Smooth muscle cell (in vitro differentiated cells): ENCODE measurements at regions not wholly inside any gene's neighbourhood (a gene's known extent, or its start where the extent isn't known, plus 50 kb on each side); places are given as distances from the start of the nearest gene placed in this dataset.
A peak's percentile ranks its signal among the peaks of the same experiment; 100 is the strongest.

Experiments used
- DNase-seq: peaks from one replicate; lab custom pipeline; 2025; ENCODE audit not compliant: unreplicated experiment; lab: John Stamatoyannopoulos, UW
- H2AFZ ChIP-seq: fragments of 200-600 bp; sonication (generic); 2 replicates; pipeline ENCODE4 v1.6.0; 2016; ENCODE audit warnings: antibody characterized with exemption, low read depth, mild to moderate bottlenecking
- H3F3A ChIP-seq: fragments of 200-600 bp; sonication (generic); 2 replicates; pipeline ENCODE4 v1.6.0; 2017; ENCODE audit warnings: antibody characterized with exemption, low read depth
- H3K27ac ChIP-seq: fragments of 200-600 bp; sonication (generic); 2 replicates; pipeline ENCODE4 v1.5.1; 2016; ENCODE audit warnings: low read depth, mild to moderate bottlenecking
- H3K27me3 ChIP-seq: fragments of 200-600 bp; sonication (generic); 2 replicates; pipeline ENCODE4 v1.6.1; 2016; ENCODE audit warnings: low read depth, mild to moderate bottlenecking
- H3K36me3 ChIP-seq: fragments of 200-600 bp; sonication (generic); 2 replicates; pipeline ENCODE4 v1.5.1; 2016; ENCODE audit warnings: low read depth
- H3K4me1 ChIP-seq: fragments of 200-600 bp; sonication (generic); 2 replicates; pipeline ENCODE4 v1.5.1; 2016; ENCODE audit warnings: low read depth
- H3K4me2 ChIP-seq: fragments of 200-600 bp; sonication (generic); 2 replicates; pipeline ENCODE4 v1.6.0; 2016; ENCODE audit warnings: mild to moderate bottlenecking
- H3K4me3 ChIP-seq: fragments of 200-600 bp; sonication (generic); 2 replicates; pipeline ENCODE4 v1.5.1; 2016; ENCODE audit warnings: mild to moderate bottlenecking
- H3K79me2 ChIP-seq: fragments of 200-600 bp; sonication (generic); 2 replicates; pipeline ENCODE4 v1.6.0; 2016; ENCODE audit warnings: low read depth, mild to moderate bottlenecking
- H3K9ac ChIP-seq: fragments of 200-600 bp; sonication (generic); 2 replicates; pipeline ENCODE4 v1.6.0; 2016; ENCODE audit warnings: low read depth
- H3K9me3 ChIP-seq: fragments of 200-600 bp; sonication (generic); replicated peaks from 2 replicates; pipeline ENCODE4 v1.5.1; 2016; ENCODE audit warnings: low read depth
- H4K20me1 ChIP-seq: fragments of 200-600 bp; sonication (generic); 2 replicates; pipeline ENCODE4 v1.6.0; 2016; ENCODE audit warnings: low read depth
- CTCF ChIP-seq: fragments of 200-600 bp; sonication (generic); IDR thresholded peaks from 2 replicates; pipeline ENCODE4 v1.5.1; 2017; ENCODE audit warnings: borderline replicate concordance, mild to moderate bottlenecking, antibody characterized with exemption; ENCODE audit not compliant: insufficient read depth, poor library complexity, severe bottlenecking
- WGBS: methylation state at CpG from one replicate; pipeline ENCODE4 v1.1.7; 2016; ENCODE audit warnings: low lambda C conversion rate; 5-methylcytosine and 5-hydroxymethylcytosine counted together

- Histone ChIP-seq H3K4me2 (no peak overlapping the region), H3K4me1 (peaks cover 5% of the 10 kb centered on the region), H3F3A (no peaks in the 10 kb centered on the region), H3K27me3 (no peaks in the 10 kb centered on the region), H2AFZ (no peak overlapping the region), H3K9me3 (no peaks in the 10 kb centered on the region), H3K36me3 (no peaks in the 10 kb centered on the region), H3K27ac (no peak overlapping the region), H3K9ac (no peak overlapping the region), H3K79me2 (no peaks in the 10 kb centered on the region), H3K4me3 (no peak overlapping the region), H4K20me1 (no peaks in the 10 kb centered on the region)
- TF ChIP-seq CTCF = no peak
- 91% methylated on average over 2 of the region's 2 CpGs for WGBS
- DNase-seq = no peak
Measured at GRCh38 chr13:34431827-34432581, 510.1 kb upstream of the NBEA start.

GRCh38 chr13:34435338-34435737 is 506.7 kb upstream of the NBEA start:
- Histone ChIP-seq H2AFZ (no peak overlapping the region), H3K9ac (no peak overlapping the region), H4K20me1 (no peaks in the 10 kb centered on the region), H3F3A (no peaks in the 10 kb centered on the region), H3K36me3 (no peaks in the 10 kb centered on the region), H3K4me1 (peaks cover 5% of the 10 kb centered on the region), H3K4me3 (no peak overlapping the region), H3K27ac (peak overlapping the region; percentile 73), H3K4me2 (peak overlapping the region; percentile 72), H3K27me3 (no peaks in the 10 kb centered on the region), H3K9me3 (no peaks in the 10 kb centered on the region), H3K79me2 (no peaks in the 10 kb centered on the region)
- TF ChIP-seq CTCF = no peak
- 13% methylated on average over 3 of the region's 3 CpGs for WGBS
- DNase-seq = no peak

- Histone ChIP-seq H3K9ac (no peak overlapping the region), H3K79me2 (no peaks in the 10 kb centered on the region), H3F3A (no peaks in the 10 kb centered on the region), H3K9me3 (no peaks in the 10 kb centered on the region), H3K27me3 (no peaks in the 10 kb centered on the region), H3K4me2 (peak overlapping the region; percentile 38), H4K20me1 (no peaks in the 10 kb centered on the region), H2AFZ (peak overlapping the region; percentile 40), H3K4me1 (no peaks in the 10 kb centered on the region), H3K4me3 (no peak overlapping the region), H3K27ac (peak overlapping the region; percentile 19), H3K36me3 (no peaks in the 10 kb centered on the region)
- TF ChIP-seq CTCF = no peak
- no peak for DNase-seq
Measured at GRCh38 chr13:34437873-34438272, 504.2 kb upstream of the NBEA start.

- no peaks in the 10 kb centered on the region for H3F3A ChIP-seq
- no peaks in the 10 kb centered on the region for H3K27me3 ChIP-seq
- H3K9ac ChIP-seq = no peak overlapping the region
- no peaks in the 10 kb centered on the region for H3K9me3 ChIP-seq
- H3K27ac ChIP-seq = no peak overlapping the region
- no peak overlapping the region for H3K4me2 ChIP-seq
- H2AFZ ChIP-seq = no peak overlapping the region
- no peaks in the 10 kb centered on the region for H4K20me1 ChIP-seq
- H3K4me3 ChIP-seq = no peak overlapping the region
- TF ChIP-seq CTCF = no peak
- H3K36me3 ChIP-seq = no peaks in the 10 kb centered on the region
- DNase-seq = no peak
- no peaks in the 10 kb centered on the region for H3K79me2 ChIP-seq
- no peaks in the 10 kb centered on the region for H3K4me1 ChIP-seq
Measured at GRCh38 chr13:34452831-34453230, 489.2 kb upstream of the NBEA start.
